Fibroblast of the aortic adventitia (primary cell): ENCODE measurements at regions not wholly inside any gene's neighbourhood (a gene's known extent, or its start where the extent isn't known, plus 50 kb on each side); places are given as distances from the start of the nearest gene placed in this dataset.

ENCODE experiments used
- DNase-seq: peaks from one replicate; pipeline ENCODE4 v3.0.0-alpha.2; 2010; ENCODE audit warnings: low read depth
- H3K4me3 ChIP-seq: 2 replicates; pipeline ENCODE4 v1.5.1; 2011; ENCODE audit warnings: low read depth, mild to moderate bottlenecking, control low read depth, low read length, moderate library complexity
- TF ChIP-seq, protein P1 (sequence below): IDR thresholded peaks from 2 replicates; pipeline ENCODE4 v1.5.1; 2011; ENCODE audit warnings: mild to moderate bottlenecking, low read length, control low read depth, inconsistent platforms; ENCODE audit not compliant: insufficient read depth

GRCh38 chr11:69968396-69969347 is 109.4 kb upstream of the ANO1 start:
- DNase-seq: no peak
- H3K4me3 ChIP-seq: no peak overlapping the region
- TF ChIP-seq, protein P1, sequence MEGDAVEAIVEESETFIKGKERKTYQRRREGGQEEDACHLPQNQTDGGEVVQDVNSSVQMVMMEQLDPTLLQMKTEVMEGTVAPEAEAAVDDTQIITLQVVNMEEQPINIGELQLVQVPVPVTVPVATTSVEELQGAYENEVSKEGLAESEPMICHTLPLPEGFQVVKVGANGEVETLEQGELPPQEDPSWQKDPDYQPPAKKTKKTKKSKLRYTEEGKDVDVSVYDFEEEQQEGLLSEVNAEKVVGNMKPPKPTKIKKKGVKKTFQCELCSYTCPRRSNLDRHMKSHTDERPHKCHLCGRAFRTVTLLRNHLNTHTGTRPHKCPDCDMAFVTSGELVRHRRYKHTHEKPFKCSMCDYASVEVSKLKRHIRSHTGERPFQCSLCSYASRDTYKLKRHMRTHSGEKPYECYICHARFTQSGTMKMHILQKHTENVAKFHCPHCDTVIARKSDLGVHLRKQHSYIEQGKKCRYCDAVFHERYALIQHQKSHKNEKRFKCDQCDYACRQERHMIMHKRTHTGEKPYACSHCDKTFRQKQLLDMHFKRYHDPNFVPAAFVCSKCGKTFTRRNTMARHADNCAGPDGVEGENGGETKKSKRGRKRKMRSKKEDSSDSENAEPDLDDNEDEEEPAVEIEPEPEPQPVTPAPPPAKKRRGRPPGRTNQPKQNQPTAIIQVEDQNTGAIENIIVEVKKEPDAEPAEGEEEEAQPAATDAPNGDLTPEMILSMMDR: no peak

DNA sequence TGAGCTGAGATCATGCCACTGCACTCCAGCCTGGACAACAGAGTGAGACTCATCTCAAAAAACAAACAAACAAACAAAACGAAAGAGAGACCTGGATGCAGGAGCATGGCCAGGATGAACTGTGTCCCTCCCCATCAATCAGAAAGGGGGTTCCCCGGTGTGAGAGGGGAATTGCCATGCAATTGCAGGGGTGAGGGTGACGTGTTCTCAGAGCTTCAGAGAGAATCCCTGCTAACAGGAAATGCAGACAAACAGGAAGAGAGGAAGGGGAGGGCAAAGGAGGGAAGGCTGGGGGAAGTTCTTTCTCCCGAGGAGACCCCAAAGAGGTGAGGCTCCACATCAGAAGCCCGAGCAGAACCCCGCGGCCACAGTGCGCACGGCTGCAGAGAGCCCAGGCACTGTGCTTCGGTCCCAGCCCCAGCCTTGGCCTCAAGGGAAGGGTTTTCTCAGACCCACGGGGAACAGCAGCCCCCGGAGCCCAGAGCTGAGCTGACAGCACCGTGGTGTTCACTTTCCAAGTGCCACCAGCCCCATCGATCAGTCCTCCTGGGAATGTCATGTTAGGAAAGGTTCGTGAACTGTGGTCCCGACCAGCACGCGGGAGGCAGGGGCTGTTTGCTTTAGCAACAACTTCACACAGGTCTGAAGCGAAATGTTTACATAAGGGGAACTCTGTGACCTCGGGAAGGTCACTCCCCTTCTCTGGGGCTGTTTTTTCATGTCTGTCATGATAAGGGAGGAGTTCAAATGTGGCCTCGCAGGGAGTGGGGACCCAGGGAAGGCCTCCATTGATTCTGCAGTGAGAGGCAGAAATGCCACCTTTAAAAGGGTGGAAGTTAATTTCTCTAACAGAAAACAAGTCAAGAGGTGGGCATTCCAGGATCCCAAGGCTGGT is 108.0 kb upstream of the ANO1 start:
- TF ChIP-seq, protein P1: no peak
- no peak overlapping the region for H3K4me3 ChIP-seq
- no peak for DNase-seq

- DNase-seq: no peak
- TF ChIP-seq, protein P1: no peak
- no peak overlapping the region for H3K4me3 ChIP-seq
These were observed 107.2 kb upstream of the ANO1 start for GRCh38 chr11:69970785-69971535.

DNA sequence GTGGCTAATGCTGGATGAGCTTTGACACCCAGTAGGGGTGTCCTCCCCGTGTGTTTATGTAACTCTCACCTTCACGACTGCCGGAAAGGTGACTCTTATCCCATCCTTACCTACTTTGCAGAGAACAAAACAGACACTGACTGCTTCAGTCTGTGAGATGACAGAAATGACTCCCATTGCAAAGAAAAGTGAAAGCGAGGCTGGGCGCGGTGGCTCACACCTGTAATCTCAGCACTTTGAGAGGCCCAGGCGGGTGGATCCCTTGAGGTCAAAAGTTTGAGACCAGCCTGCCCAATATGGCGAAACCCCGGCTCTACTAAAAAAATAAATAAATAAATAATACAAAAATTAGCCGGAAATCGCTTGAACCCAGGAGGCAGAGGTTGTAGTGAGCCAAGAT is 106.4 kb upstream of the ANO1 start:
- no peak overlapping the region for H3K4me3 ChIP-seq
- TF ChIP-seq, protein P1: no peak
- no peak for DNase-seq

DNA sequence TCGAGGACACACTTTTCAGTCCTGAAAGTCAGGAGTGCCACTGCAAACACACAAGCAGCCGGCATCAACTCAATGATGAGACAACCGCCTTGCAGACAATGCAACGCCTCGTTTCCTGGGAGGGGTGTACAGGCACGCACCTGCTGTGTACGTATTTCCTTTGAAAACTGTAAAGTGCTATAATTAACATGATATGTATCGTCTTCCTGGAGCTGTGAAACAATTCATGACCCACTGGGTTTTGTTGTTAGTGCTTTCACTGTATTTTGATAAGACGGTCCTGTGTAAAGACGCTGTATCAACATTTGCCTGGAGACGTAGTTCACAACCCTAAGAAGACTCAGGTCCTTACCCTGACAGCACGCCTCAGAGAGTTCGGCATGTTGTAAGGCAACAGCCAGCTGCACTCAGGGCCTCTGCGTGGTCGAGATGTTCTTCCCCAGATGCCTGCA is 105.7 kb upstream of the ANO1 start:
- no peak for DNase-seq
- TF ChIP-seq, protein P1: no peak
- no peak overlapping the region for H3K4me3 ChIP-seq

DNA sequence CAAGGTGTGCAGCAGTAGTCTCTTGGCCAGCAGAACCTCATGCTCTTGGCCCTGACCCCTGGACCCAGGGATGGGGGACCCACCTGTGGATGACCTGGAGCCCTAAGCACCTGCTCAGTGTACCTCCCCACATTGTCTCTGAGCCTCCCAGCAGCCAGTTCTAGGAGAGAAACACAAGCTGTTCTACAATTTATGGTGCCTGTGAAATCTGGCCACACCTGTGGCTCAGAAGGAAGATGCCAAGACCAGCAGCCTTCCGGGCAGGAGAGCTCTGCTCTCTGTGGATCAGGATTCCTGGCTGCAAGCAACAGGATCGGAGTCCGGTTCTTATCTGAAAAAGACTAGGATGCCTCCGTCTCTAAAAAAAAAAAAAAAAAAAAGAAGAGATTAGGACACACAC is 103.6 kb upstream of the ANO1 start:
- no peak for DNase-seq
- H3K4me3 ChIP-seq: no peak overlapping the region
- TF ChIP-seq, protein P1: no peak
